Neural cell (in vitro differentiated cells): ENCODE measurements at regions not wholly inside any gene's neighbourhood (a gene's known extent, or its start where the extent isn't known, plus 50 kb on each side); places are given as distances from the start of the nearest gene placed in this dataset.

ENCODE experiments used
- H2AFZ ChIP-seq: fragments of 200-600, 300-800 bp; sonication (generic), shearing (Covaris generic); 2 replicates; pipeline ENCODE4 v1.6.0; 2014; ENCODE audit warnings: low read depth, mild to moderate bottlenecking, antibody characterized with exemption, low read length, moderate library complexity
- H3F3A ChIP-seq: fragments of 200-600 bp; shearing (Covaris generic); 2 replicates; pipeline ENCODE4 v1.6.1; 2016; ENCODE audit warnings: mild to moderate bottlenecking, moderate library complexity, mixed read lengths, antibody characterized with exemption, low read length; ENCODE audit not compliant: insufficient read depth, poor library complexity, severe bottlenecking
- H3K27ac ChIP-seq: fragments of 200-600, 300-800 bp; sonication (generic), shearing (Covaris generic); 2 replicates; pipeline ENCODE4 v1.5.1; 2014; ENCODE audit warnings: mild to moderate bottlenecking, low read length, moderate library complexity
- H3K27me3 ChIP-seq: fragments of 300-800, 200-600 bp; sonication (generic), shearing (Covaris generic); 2 replicates; pipeline ENCODE4 v1.6.0; 2014; ENCODE audit warnings: mild to moderate bottlenecking, low read depth, low read length, moderate library complexity; ENCODE audit not compliant: insufficient read depth
- H3K36me3 ChIP-seq: fragments of 300-800, 200-600 bp; sonication (generic), shearing (Covaris generic); 2 replicates; pipeline ENCODE4 v1.5.1; 2014; ENCODE audit warnings: mild to moderate bottlenecking, antibody characterized with exemption, low read length, moderate library complexity; ENCODE audit not compliant: insufficient read depth
- H3K4me2 ChIP-seq: fragments of 300-800, 200-600 bp; sonication (generic), shearing (Covaris generic); 2 replicates; pipeline ENCODE4 v1.6.0; 2014; ENCODE audit warnings: mild to moderate bottlenecking, low read length
- H3K4me3 ChIP-seq: fragments of 300-800, 200-600 bp; sonication (generic), shearing (Covaris generic); 2 replicates; pipeline ENCODE4 v1.5.1; 2014; ENCODE audit warnings: mild to moderate bottlenecking, low read length, moderate library complexity
- H3K79me2 ChIP-seq: fragments of 200-600 bp; shearing (Covaris generic); replicated peaks from 2 replicates; pipeline ENCODE4 v1.6.0; 2014; ENCODE audit warnings: mild to moderate bottlenecking, low read length, moderate library complexity; ENCODE audit not compliant: insufficient read depth
- H3K9ac ChIP-seq: fragments of 300-800, 200-600 bp; sonication (generic), shearing (Covaris generic); 2 replicates; pipeline ENCODE4 v1.6.1; 2016; ENCODE audit warnings: mild to moderate bottlenecking, low read length, mixed read lengths
- H3K9me2 ChIP-seq: fragments of 200-600 bp; shearing (Covaris generic); 2 replicates; pipeline ENCODE4 v1.6.1; 2016; ENCODE audit warnings: mild to moderate bottlenecking, low read length, mixed read lengths; ENCODE audit not compliant: insufficient read depth
- H3K9me3 ChIP-seq: fragments of 200-600, 300-800 bp; sonication (generic), shearing (Covaris generic); 2 replicates; pipeline ENCODE4 v1.6.1; 2016; ENCODE audit warnings: mild to moderate bottlenecking, mixed run types, low read length, moderate library complexity, mixed read lengths
- H4K20me1 ChIP-seq: fragments of 200-600 bp; shearing (Covaris generic); 2 replicates; pipeline ENCODE4 v1.6.1; 2016; ENCODE audit warnings: mild to moderate bottlenecking, mixed run types; ENCODE audit not compliant: insufficient read depth
- EP300 ChIP-seq: fragments of 450-650 bp; conservative IDR thresholded peaks from 2 replicates; pipeline ENCODE4 v1.6.1; 2014; ENCODE audit warnings: antibody characterized with exemption, mild to moderate bottlenecking, moderate library complexity; ENCODE audit not compliant: poor library complexity, severe bottlenecking
- EZH2 ChIP-seq: fragments of 200-600, 300-800 bp; shearing (Covaris generic), sonication (generic); IDR thresholded peaks from 2 replicates; pipeline ENCODE4 v1.6.1; 2014; ENCODE audit warnings: antibody characterized with exemption, low read length, borderline replicate concordance, mild to moderate bottlenecking; ENCODE audit not compliant: insufficient read depth, poor library complexity, severe bottlenecking
- MXI1 ChIP-seq: fragments of 450-650 bp; conservative IDR thresholded peaks from 2 replicates; pipeline ENCODE4 v1.6.1; 2014; ENCODE audit warnings: antibody characterized with exemption, mild to moderate bottlenecking; ENCODE audit not compliant: poor library complexity, severe bottlenecking
- POLR2AphosphoS5 ChIP-seq: IDR thresholded peaks from 2 replicates; pipeline ENCODE4 v1.6.1; 2012
- RAD21 ChIP-seq: fragments of 450-650 bp; conservative IDR thresholded peaks from 2 replicates; pipeline ENCODE4 v1.6.1; 2014; ENCODE audit warnings: antibody characterized with exemption, mild to moderate bottlenecking, moderate library complexity
- REST ChIP-seq: IDR thresholded peaks from 2 replicates; pipeline ENCODE4 v1.6.1; 2012; ENCODE audit warnings: borderline replicate concordance
- SMC3 ChIP-seq: fragments of 450-650 bp; conservative IDR thresholded peaks from 2 replicates; pipeline ENCODE4 v1.6.1; 2014; ENCODE audit warnings: antibody characterized with exemption, mild to moderate bottlenecking, moderate library complexity; ENCODE audit not compliant: poor library complexity
- TAF1 ChIP-seq: IDR thresholded peaks from 2 replicates; pipeline ENCODE4 v1.6.1; 2012; ENCODE audit warnings: low read depth
- TF ChIP-seq, protein P1 (sequence below): fragments of 450-650 bp; IDR thresholded peaks from 2 replicates; pipeline ENCODE4 v1.5.1; 2014; ENCODE audit warnings: antibody characterized with exemption, mild to moderate bottlenecking, moderate library complexity; ENCODE audit not compliant: poor library complexity, severe bottlenecking

DNA sequence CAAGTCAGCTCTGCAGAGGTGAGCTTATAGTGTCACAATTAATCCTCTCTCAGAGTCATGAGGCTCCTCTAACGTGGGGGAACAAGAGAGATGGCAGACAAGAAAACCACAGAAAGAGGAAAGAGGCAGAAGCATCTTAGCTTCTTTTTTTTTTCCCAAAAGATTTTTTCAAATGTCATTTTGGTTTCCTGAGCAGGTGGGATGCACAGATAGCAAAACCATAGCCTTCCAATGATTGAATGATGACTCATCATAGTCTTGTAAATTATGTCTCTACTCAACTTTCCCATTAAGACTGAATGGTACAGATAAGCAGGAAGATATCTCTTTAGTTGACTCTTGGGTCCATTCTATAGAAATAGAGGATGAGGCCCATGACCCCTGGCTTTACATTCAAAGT lies 162.8 kb upstream of the ZFHX3 start:
- TF ChIP-seq SMC3 (no peak), EZH2 (no peak), REST (no peak), POLR2AphosphoS5 (no peak), MXI1 (no peak), RAD21 (no peak), EP300 (no peak), TAF1 (no peak)
- TF ChIP-seq, protein P1, sequence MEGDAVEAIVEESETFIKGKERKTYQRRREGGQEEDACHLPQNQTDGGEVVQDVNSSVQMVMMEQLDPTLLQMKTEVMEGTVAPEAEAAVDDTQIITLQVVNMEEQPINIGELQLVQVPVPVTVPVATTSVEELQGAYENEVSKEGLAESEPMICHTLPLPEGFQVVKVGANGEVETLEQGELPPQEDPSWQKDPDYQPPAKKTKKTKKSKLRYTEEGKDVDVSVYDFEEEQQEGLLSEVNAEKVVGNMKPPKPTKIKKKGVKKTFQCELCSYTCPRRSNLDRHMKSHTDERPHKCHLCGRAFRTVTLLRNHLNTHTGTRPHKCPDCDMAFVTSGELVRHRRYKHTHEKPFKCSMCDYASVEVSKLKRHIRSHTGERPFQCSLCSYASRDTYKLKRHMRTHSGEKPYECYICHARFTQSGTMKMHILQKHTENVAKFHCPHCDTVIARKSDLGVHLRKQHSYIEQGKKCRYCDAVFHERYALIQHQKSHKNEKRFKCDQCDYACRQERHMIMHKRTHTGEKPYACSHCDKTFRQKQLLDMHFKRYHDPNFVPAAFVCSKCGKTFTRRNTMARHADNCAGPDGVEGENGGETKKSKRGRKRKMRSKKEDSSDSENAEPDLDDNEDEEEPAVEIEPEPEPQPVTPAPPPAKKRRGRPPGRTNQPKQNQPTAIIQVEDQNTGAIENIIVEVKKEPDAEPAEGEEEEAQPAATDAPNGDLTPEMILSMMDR, result no peak
- H3K4me2 ChIP-seq, result no peak overlapping the region

DNA sequence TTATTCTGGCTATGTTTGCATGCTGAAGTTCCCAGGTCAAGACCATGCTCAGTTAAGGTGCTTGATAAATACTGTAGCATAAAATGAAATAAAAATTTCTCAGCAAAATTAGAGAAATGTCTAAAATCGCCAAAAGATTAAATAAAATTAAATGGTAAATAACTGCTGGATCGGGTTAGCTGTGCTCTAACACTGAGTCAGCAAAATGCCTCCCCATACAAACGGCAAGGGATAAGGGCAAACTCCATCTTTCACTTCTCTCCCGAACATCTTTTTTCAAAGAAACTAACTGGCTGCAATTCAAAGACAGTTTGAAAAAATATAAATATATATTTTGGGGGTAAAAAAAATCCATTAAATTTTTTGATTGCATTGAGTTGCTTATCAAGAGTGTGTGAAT lies 162.2 kb upstream of the ZFHX3 start:
- Histone ChIP-seq H3K9me3 (no peaks in the 10 kb centered on the region), H4K20me1 (no peaks in the 10 kb centered on the region), H3K4me2 (no peak overlapping the region), H3K36me3 (no peaks in the 10 kb centered on the region), H3K9ac (no peak overlapping the region), H2AFZ (no peak overlapping the region), H3K4me3 (no peak overlapping the region), H3K27ac (no peak overlapping the region), H3K9me2 (no peaks in the 10 kb centered on the region), H3K79me2 (no peaks in the 10 kb centered on the region), H3K27me3 (no peaks in the 10 kb centered on the region), H3F3A (no peaks in the 10 kb centered on the region)
- TF ChIP-seq TAF1, result no peak
- no peak for TF ChIP-seq MXI1
- TF ChIP-seq EZH2, result no peak
- TF ChIP-seq SMC3, result no peak
- TF ChIP-seq, protein P1, result no peak
- TF ChIP-seq RAD21, result no peak
- TF ChIP-seq EP300, result no peak
- TF ChIP-seq POLR2AphosphoS5, result no peak
- no peak for TF ChIP-seq REST

More for the DNA sequence above, 162.8 kb upstream of the ZFHX3 start:
- Histone ChIP-seq H4K20me1 (no peaks in the 10 kb centered on the region), H3K27ac (no peak overlapping the region), H3K9me3 (no peaks in the 10 kb centered on the region), H3F3A (no peaks in the 10 kb centered on the region), H2AFZ (no peak overlapping the region), H3K79me2 (no peaks in the 10 kb centered on the region), H3K36me3 (no peaks in the 10 kb centered on the region), H3K9ac (no peak overlapping the region), H3K4me3 (no peak overlapping the region), H3K9me2 (no peaks in the 10 kb centered on the region), H3K27me3 (no peaks in the 10 kb centered on the region)
